ENCODE measurements at regions not wholly inside any gene's neighbourhood (a gene's known extent, or its start where the extent isn't known, plus 50 kb on each side); places are given as distances from the start of the nearest gene placed in this dataset.

DNA sequence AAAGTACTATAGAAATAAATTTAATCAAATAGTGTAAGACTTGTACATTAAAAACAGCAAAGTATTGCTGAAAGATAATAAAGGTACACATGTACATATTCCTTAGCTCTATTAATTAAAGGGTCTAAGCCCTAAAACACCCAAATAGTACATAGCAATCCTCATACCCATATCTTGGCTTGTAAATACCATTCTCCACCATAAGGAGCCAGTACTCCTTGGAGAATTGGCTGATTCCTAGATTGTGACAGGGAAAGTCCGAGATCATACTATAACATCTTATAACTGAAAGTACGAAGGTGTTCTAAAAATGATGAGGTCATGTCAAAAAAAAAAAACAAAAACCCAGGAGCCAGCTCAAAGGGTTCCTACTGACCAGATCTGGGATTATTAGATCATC lies 614.6 kb downstream of the SUCLG1 start:
- Histone ChIP-seq H3K36me3 (no peaks in the 10 kb centered on the region), H3K4me1 (no peaks in the 10 kb centered on the region), H3K27me3 (no peaks in the 10 kb centered on the region), H3K4me3 (no peak overlapping the region), H3K27ac (no peak overlapping the region), H3K9me3 (no peaks in the 10 kb centered on the region)
- ATAC-seq (no peak), DNase-seq (no peak)
- intact Hi-C loops (cut with DNase I), result no loop called here
- TF ChIP-seq, protein P1, sequence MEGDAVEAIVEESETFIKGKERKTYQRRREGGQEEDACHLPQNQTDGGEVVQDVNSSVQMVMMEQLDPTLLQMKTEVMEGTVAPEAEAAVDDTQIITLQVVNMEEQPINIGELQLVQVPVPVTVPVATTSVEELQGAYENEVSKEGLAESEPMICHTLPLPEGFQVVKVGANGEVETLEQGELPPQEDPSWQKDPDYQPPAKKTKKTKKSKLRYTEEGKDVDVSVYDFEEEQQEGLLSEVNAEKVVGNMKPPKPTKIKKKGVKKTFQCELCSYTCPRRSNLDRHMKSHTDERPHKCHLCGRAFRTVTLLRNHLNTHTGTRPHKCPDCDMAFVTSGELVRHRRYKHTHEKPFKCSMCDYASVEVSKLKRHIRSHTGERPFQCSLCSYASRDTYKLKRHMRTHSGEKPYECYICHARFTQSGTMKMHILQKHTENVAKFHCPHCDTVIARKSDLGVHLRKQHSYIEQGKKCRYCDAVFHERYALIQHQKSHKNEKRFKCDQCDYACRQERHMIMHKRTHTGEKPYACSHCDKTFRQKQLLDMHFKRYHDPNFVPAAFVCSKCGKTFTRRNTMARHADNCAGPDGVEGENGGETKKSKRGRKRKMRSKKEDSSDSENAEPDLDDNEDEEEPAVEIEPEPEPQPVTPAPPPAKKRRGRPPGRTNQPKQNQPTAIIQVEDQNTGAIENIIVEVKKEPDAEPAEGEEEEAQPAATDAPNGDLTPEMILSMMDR (IDR thresholded peaks at IDR 0.05), result no peak

DNA sequence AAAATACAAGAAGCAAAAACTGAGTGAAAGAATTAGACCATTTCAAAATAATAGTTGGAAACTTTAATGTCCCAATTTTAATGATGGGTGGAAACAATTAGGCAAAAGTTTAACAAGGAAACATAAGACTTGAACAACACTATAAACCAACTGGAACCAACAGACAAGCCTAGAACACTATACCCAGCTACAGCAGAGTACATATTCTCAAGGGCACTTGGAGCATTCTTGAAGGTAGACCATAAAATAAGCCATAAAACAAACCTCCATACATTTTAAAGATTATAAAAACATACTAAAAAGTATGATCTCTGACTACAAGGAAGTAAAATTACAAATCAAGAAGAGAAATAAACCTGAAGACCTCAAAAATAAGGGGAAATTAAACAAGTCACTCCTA lies 616.7 kb downstream of the SUCLG1 start:
- Histone ChIP-seq H3K36me3 (no peaks in the 10 kb centered on the region), H3K4me3 (no peak overlapping the region), H3K9me3 (no peaks in the 10 kb centered on the region), H3K27ac (no peak overlapping the region), H3K27me3 (no peaks in the 10 kb centered on the region), H3K4me1 (no peaks in the 10 kb centered on the region)
- no peak for ATAC-seq
- TF ChIP-seq, protein P1 (IDR thresholded peaks at IDR 0.05), result no peak
- no peak for DNase-seq
- intact Hi-C loops (cut with DNase I), result no loop called here

DNA sequence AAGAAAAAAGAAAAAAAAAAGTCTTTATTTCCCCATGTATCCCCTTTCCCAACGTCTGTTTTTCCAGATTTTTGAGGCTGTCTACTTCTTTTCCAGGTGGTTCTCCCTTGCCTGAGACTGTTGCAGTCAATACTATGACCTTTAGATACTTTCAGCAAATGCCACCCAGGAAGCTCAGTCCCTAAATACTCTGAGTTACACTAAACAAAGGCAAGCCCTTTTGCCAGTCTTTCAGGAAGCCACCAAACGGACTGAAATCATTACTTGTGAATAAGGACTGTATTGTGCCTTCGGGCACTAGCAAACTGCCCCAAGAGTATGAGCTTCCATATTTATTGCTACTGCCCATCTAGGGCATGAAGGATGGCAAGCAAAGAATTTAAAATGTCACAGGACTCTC lies 621.3 kb downstream of the SUCLG1 start:
- DNase-seq, result no peak
- TF ChIP-seq, protein P1 (IDR thresholded peaks at IDR 0.05), result no peak
- no peaks in the 10 kb centered on the region for H3K36me3 ChIP-seq

DNA sequence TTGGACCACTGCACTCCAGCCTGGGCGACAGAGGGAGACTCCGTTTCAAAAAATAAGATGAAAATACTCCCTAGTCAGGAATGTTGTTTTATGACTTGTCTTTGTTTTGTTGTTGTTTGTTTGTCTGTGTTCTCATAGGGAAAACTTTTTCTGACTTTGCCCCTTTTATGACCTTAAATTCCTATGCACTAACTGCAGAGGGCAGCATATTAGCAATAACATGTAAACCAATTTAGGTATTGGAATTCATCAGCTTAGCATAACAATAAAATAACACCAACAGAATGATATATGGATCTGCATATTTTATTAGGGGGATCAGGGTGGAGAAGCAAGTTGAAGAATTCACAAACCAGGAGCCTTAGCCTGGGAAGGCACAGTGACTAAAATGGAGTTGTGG lies 631.5 kb downstream of the SUCLG1 start:
- Histone ChIP-seq H3K27me3 (no peaks in the 10 kb centered on the region), H3K9me3 (no peaks in the 10 kb centered on the region), H3K4me3 (no peak overlapping the region), H3K4me1 (no peaks in the 10 kb centered on the region), H3K36me3 (no peaks in the 10 kb centered on the region), H3K27ac (no peak overlapping the region)
- intact Hi-C loops (cut with DNase I), result no loop called here
- DNase-seq (no peak), ATAC-seq (no peak)
- TF ChIP-seq, protein P1 (IDR thresholded peaks at IDR 0.05), result no peak

More for the DNA sequence above, 621.3 kb downstream of the SUCLG1 start:
- ATAC-seq, result no peak
- Histone ChIP-seq H3K27me3 (no peaks in the 10 kb centered on the region), H3K9me3 (no peaks in the 10 kb centered on the region), H3K27ac (no peak overlapping the region), H3K4me3 (no peak overlapping the region), H3K4me1 (no peaks in the 10 kb centered on the region)
- intact Hi-C loops (cut with DNase I), result no loop called here

DNA sequence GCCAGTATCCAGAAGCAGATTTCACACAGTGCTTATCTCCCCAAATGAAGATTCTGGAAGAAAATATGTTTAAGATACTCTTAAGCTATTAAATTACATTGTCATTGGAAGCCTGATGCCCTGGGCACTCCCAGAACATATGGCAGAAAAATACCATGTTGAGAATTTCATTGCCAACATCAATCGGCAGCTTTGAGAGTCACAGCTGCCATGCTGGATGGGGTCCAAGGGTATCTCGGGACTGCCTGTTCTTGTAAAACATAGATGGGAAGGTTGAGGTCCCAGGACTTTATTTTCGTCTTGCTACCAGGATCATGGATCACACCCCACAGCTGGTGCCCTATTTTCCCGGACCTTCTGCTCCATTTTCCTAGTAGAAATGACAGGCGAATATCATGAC lies 632.5 kb downstream of the SUCLG1 start:
- Histone ChIP-seq H3K27me3 (no peaks in the 10 kb centered on the region), H3K4me1 (no peaks in the 10 kb centered on the region), H3K9me3 (no peaks in the 10 kb centered on the region), H3K36me3 (no peaks in the 10 kb centered on the region), H3K27ac (no peak overlapping the region), H3K4me3 (no peak overlapping the region)
- DNase-seq (no peak), ATAC-seq (no peak)
- intact Hi-C loops (cut with DNase I), result no loop called here
- TF ChIP-seq, protein P1 (IDR thresholded peaks at IDR 0.05), result no peak

Data from left lung (tissue), 4 donors.